SHP77 (cell line): ENCODE measurements at regions not wholly inside any gene's neighbourhood (a gene's known extent, or its start where the extent isn't known, plus 50 kb on each side); places are given as distances from the start of the nearest gene placed in this dataset.
"Not testable (repeated sequence)": the region's sequence is repeated elsewhere in the genome, so short reads cannot be mapped to it uniquely, and the experiment has no call there.

Source experiments
- DNase-seq, 2 experiments: peaks; one replicate each; lab custom pipeline; 2025; lab: John Stamatoyannopoulos, UW

GRCh38 chr2:64918220-64918886 is 70.8 kb upstream of the SLC1A4 start:
- no peak for DNase-seq

DNA sequence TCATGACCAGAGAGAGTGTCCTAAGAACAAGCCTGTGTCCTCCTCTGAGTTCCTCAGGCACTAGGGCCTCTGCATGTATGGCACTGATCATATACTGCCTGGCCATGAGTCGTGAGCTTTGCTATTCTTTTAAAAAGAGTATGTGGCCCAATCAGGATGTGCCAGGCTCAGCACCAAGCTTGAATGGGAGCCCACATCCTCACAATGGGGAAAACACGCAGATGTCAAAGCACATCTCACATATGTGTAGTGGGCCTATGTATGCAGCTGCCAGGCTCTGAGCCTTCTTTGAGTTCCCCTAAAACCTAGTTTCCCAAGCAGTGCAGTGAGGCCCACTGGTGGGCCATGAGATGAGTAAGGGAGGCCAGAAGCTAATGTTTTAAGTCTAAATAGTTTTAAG is 69.9 kb upstream of the SLC1A4 start:
- no peak for DNase-seq

DNA sequence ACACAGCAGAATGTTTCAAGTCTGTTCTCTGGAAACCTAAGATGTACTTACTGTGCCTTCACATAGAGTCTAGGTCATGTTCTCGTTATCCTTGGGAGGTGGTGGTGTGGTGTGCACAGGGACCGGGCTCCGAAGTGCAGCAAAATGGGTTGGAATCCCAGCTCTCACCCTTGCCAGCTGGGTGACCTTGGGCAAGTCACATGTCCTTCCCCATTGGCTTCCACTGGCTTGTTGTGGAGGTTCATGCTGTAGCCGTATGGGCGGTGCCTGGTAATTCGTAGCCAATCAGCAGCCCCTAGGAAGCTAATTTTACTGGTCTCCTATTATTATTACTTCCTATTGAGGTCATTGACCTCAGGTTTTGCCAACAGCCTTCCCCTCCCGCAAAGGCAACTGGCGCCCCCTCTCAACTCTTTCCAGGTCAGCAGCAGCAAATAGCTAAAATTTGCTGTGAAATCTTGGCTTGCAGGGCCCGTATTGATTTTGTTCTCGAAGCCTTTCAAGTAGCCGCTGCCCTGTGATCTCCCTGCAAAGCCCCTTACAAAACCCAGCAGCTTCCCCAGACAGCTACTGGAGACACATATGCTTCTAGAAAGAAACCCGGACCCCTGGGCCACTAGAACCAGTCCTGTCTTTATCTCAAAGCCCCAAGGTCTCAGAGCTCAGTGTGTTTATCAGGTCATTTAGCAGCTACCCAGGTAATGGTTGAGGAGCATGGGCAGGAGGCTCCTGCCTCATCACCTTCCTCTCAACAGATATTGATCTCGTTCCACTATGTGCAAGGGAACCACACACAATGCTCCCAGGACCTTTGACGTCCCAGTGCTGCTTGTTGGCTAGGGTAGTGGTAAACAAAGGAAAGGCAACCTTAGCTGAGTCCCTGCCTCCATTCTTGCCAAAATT is 66.5 kb upstream of the SLC1A4 start:
- no peak for DNase-seq

DNA sequence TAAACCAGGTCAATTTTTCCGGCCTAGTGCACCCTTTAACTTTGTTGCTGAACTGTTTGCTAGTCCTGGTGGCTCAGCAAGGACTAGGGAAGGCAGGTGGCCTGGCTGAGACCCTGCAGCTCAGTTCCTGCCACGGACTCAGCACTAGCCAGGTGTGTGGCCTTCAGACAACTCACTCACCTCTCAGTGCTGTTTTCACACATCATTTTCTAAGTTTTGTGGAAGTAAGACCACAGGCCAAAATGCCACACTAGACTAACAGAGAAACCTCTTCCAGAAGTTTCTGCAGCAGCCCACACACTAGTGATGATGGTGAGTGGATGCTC is 65.9 kb upstream of the SLC1A4 start:
- no peak for DNase-seq

- DNase-seq, result no peak
Measured at GRCh38 chr2:64924170-64924934, 64.8 kb upstream of the SLC1A4 start.

DNA sequence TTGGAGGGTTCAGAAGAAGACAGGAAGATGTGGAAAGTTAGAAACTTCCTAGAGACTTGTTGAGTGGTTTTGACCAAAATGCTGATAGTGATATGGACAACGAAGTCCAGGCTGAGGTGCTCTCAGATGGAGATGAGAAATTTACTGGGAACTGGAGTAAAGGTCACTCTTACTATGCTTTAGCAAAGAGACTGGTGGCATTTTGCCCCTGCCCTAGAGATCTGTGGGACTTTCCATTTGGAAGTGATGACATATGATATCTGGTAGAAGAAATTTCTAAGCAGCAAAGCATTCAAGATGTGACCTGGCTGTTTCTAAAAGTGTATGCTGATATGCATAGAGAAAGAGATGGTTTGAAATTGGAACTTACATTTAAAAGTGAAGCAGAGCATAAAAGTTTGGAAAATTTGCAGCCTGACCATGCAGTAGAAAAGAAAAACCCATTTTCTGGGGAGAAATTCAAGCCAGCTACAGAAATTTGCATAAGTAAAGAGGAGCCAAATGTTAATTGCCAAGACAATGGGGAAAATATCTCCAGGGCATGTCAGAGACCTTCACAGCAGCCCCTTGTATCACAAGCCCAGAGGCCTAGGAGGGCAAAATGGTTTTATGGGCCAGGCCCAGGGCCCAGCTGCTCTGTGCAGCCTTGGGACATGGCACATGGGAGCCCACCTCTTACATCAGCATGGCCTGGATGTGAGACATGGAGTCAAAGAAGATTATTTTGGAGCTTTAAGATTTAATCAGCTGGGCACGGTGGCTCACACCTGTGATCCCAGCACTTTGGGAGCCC is 63.1 kb upstream of the SLC1A4 start:
- not testable (repeated sequence) for DNase-seq

DNA sequence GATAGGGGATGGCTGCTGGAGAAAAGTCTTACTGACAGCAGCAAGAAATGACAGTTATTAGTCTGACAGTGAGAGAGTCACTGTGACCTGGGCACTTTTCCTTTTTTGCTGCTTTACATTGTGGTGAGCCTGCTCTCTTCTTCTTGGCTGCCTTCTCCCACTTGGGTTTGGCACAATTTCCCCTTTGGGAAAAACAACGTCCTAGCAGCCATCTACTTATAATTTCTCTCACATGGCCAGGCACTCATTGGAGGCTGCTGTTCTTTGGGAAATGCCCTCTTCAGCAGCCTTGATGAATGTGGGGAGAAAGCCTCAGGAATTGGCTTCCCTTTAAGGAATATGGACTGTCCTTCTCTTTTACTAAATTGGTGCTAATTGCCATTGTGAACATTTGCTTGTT is 60.4 kb upstream of the SLC1A4 start:
- DNase-seq, result no peak

DNA sequence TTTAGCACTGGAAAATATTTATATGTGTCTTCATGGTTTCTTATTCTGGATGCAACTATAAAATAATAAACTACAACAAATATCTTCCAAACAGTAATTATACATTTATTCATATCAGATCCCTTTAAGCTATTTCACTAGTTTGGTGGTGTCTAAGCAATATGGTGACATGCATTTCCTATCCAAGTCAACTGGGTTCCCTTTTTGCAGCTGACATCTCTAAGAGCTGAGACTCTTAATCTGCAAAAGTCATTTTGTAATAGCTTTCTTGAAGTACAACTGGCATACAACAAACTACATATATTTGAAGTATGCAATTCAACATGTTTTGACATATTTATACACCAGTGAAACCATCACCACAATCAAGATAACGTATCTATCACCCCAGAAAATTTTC is 59.9 kb upstream of the SLC1A4 start:
- DNase-seq, result no peak

DNA sequence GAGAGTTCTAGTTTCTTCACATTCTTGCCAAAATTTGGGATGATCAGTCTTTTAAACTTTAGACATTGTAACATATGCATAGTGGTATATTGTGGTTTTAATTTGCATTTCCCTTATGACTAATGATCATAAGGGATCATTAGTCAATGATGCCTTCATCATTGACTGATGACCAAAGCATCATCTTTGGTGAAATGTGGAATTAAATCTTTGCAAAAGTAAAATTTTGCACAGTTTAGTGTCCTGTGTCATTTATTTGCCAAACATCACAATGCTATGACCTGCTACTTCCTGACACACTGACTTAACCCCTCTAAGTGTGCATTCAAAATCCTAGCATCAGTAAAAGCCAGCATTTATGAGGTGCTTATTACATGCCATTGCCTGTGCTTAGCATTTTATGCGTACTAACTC is 58.9 kb upstream of the SLC1A4 start:
- DNase-seq, result no peak

GRCh38 chr2:64931246-64932115 is 57.7 kb upstream of the SLC1A4 start:
- DNase-seq, result no peak

- no peak for DNase-seq
Measured at GRCh38 chr2:64932116-64932370, 57.2 kb upstream of the SLC1A4 start.

DNA sequence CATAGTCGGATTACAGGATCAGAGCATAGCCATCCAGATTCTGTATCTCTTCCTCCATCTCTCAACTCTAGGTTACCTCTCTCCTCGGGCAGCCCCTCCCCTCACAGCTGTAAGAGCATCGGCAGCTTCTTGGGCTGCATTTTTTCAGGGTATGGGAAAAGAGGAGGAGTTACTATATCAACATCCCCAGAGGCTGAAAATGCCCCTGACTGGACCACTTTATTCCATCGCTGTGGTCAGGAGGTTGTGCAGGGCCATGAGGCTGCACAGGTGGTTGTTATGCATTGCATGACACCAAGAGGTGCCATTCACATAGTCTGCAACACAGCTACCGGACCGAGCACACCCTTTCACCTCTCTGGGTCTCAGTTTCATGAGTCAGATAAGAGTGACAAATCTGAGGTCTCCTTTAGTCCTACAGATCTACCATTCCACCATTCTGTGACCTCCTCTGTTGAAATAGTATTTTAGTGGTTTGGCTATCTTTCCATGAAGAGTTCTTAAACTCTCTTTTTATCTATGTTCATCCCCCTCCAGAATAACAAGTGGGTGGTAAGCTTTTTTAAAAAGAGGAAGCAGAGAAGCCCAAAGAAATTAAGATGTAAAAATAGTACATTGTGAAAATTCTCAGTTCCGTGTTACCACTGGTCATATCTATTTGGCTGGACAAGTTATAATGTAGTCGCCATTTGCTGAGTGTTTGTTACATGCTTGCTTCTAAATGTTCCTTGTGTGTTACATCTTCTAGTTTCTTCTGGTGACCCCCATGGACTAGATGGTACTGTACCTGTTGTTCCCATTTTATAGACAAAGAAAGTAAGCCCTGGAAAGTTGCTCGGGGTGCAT is 56.6 kb upstream of the SLC1A4 start:
- no peak for DNase-seq

DNA sequence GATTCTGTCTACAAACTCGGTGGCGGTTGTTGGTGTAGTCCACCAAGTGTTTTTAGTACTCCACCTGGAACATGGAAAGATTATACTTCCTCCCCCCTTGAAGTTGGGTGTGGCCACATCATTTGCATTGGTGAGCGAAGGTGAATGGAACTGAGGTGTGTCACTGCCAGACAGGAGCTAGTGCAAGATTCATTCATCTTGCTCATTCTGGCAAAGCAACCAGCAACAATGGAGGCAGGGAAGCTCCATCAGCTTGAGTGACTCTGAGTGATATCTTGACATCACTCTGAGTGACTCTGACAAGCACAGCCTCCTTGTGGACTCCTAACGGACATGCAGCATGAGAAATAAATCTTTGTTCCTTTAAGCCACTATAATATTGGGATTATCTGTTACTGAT is 54.7 kb upstream of the SLC1A4 start:
- DNase-seq, result no peak

GRCh38 chr2:64936809-64937208 is 52.4 kb upstream of the SLC1A4 start:
- DNase-seq, result no peak

GRCh38 chr2:64937314-64937686 is 51.9 kb upstream of the SLC1A4 start:
- DNase-seq, result not testable (repeated sequence)

- no peak for DNase-seq
Measured at GRCh38 chr2:64937687-64938491, 51.3 kb upstream of the SLC1A4 start.

DNA sequence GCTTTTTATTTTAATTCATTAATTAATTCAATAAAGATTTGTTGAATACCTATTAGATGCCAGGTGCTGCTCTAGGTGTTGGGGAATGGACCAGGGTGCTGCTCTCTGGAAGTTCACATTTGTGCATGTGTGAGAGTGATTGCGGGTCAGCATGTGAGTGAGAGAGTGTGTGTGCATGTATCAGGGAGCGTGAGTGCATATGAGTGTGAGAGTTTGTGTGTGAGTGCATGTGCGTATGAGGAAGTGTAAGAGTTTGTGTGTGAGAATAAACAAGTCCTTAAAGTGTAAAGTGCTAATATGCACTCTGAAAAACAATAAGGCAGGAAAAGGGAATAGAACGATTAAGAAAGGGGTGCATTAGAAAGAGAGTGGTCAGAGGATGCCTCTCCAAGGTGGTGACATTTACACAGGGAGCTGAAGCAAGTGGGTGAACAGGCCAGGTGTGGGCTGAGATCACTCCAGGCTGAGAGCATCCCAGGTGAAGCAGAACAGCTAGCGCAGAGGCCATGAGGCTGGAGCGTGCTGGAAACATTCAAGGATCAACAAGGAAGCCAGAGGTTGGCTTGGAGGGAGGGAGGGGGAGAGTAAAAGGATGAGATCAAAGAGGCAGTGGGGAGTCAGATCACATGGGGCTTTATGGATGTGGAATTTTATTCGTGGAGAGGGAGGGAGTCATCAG is 50.5 kb upstream of the SLC1A4 start:
- no peak for DNase-seq

DNA sequence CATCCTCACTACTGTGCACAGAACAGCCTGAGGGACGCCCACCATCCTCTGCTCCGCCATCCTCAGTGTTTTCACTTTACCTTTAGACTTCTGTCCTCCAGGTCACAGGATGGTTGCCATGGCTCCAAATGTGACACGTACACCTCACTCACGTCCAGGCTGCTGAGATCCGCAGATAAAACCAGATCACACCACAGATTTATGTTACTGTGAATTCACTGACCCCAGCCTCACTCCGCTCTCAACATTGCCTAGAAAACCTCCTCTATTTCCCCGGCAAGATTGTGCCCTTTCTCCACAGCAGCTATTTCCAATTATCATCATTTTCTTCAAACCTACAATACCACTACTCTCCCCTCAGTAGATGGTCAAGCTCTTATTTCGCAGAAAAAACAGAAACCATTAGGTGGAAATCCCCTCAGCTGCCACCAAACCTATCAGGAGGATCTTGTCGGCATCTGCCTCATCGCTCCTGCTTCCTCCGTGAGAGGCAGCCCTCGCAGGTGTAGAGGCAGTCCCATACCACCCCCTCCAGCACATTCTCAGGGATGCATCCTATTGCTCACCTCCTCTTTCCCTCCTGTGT is 49.8 kb upstream of the SLC1A4 start:
- DNase-seq, result no peak
